Fibroblast of mammary gland (primary cell): ENCODE measurements at regions not wholly inside any gene's neighbourhood (a gene's known extent, or its start where the extent isn't known, plus 50 kb on each side); places are given as distances from the start of the nearest gene placed in this dataset.

Experiments
- DNase-seq: peaks from one replicate; pipeline ENCODE4 v3.0.0-alpha.2; 2010; ENCODE audit warnings: low read depth
- H3K4me3 ChIP-seq: 2 replicates; pipeline ENCODE4 v1.5.1; 2011; ENCODE audit warnings: low read depth, mild to moderate bottlenecking, low read length, moderate library complexity; ENCODE audit not compliant: control insufficient read depth
- TF ChIP-seq, protein P1 (sequence below): conservative IDR thresholded peaks from 2 replicates; pipeline ENCODE4 v1.5.1; 2011; ENCODE audit warnings: low read depth, low read length, inconsistent platforms; ENCODE audit not compliant: control insufficient read depth, insufficient read depth

DNA sequence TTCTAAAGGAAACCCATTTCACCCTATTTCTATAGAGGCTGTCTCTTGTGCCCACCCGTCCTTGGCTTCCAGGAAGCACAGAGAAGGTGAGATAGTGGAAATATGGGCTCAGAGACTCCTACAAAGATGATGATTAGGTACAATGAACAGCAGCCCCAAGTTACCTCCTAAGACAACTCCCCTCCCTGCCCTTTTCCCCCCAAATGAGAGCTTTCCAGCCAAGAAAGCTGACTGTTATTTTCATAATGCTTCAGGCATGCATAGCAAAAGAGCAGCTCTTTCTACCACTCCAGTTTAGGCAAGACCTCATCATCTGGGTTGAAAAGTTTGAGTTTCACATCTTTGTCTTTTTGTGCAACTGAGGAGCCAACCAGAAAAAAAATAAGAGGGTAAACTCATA, 248.8 kb upstream of the ADAMTS9 start:
- H3K4me3 ChIP-seq = no peak overlapping the region
- no peak for DNase-seq
- TF ChIP-seq, protein P1, sequence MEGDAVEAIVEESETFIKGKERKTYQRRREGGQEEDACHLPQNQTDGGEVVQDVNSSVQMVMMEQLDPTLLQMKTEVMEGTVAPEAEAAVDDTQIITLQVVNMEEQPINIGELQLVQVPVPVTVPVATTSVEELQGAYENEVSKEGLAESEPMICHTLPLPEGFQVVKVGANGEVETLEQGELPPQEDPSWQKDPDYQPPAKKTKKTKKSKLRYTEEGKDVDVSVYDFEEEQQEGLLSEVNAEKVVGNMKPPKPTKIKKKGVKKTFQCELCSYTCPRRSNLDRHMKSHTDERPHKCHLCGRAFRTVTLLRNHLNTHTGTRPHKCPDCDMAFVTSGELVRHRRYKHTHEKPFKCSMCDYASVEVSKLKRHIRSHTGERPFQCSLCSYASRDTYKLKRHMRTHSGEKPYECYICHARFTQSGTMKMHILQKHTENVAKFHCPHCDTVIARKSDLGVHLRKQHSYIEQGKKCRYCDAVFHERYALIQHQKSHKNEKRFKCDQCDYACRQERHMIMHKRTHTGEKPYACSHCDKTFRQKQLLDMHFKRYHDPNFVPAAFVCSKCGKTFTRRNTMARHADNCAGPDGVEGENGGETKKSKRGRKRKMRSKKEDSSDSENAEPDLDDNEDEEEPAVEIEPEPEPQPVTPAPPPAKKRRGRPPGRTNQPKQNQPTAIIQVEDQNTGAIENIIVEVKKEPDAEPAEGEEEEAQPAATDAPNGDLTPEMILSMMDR = no peak

DNA sequence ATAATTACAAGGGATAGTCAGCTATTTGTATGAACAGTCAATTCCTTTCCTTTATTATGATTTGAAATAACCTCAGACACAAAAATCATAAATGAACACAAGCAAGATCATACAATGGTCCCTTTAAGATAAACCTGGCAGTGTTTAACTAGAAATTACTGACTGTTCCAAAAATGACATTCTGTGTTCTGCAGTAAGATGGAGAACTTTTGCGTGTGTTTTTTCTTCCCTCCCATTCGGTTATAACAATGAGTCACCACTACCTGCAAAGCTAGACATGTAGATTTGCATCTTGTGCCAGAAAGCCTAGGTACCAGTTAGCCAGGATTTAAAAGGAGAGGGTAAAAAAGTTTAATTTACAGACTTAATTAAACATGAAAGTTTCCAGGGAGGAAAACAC, 248.2 kb upstream of the ADAMTS9 start:
- TF ChIP-seq, protein P1 = no peak

DNA sequence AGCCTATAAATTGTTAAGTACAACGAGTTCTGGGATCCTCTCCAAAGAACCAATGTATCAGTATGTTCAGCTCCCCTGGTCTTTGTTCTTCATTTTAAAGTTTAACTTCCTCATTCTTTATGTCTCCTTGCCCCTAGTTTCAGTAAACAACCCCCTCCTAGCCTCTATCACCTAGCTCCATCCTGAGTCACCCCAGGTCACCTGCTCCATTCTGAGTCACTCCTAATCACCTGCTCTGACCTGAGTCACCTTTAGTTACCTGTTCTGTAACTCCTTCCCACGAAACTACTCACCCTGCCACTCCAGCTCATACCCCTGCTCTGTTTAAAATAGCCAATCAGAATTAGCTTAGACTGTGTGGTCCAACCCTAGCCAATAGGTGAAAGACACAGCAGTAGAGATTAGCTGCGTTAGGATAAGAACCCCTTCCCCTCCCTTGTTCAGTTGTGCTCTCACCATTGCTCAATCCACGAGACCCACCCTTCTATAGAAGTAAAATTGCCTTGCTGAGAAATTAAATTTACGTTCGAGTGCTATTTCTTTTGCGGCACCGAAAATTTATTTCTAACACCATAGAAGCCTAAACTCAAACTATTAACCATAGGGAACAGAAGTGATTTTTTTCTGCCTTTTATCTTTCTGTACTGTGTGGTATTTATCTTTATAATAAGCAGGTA, 245.0 kb upstream of the ADAMTS9 start:
- no peak overlapping the region for H3K4me3 ChIP-seq
- DNase-seq = no peak
- TF ChIP-seq, protein P1 = no peak

More for the DNA sequence above, 248.2 kb upstream of the ADAMTS9 start:
- H3K4me3 ChIP-seq = no peak overlapping the region
- DNase-seq = no peak

DNA sequence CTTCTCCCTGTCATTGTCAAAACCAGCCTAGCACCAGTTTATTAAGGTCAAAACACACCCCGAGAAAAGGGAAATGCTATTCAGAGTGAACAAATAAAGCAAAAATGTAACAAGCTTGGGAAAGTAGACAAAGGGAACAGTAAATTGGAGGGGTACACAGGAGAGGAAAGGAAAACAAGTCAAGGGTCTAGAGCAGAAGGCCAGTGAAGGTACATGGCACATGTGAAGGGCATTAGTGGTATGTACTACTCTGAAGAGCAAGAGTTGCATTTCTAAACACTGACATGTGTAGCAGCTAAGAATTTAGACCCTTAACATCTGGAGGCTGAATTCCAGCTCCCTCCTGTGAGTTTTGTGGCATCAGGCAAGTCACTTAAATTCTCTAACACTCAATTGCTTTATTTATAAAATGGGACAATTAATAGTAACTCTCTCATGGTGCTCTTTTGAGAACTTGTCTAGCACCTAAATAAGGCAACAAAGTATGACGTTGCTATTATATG, 244.3 kb upstream of the ADAMTS9 start:
- H3K4me3 ChIP-seq = no peak overlapping the region
- DNase-seq = no peak
- TF ChIP-seq, protein P1 = no peak

DNA sequence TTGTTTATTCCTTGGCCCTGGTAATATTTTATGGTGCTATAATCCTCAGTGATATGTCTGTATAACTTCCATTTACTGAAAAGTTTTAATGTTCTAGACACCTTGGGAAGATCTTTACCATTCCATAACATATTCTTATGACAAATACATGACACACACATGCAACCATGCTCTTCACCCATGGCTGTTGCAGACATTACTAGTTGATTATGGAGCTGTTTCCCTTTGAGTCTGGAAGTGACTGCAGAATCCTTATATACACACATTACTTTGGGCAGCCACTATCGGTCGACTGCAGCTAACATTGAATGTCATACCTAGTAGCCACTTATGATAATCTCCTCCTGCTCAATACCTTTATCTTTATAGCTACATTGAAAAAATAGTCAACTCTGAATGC, 243.1 kb upstream of the ADAMTS9 start:
- TF ChIP-seq, protein P1 = no peak
- H3K4me3 ChIP-seq = no peak overlapping the region
- no peak for DNase-seq

DNA sequence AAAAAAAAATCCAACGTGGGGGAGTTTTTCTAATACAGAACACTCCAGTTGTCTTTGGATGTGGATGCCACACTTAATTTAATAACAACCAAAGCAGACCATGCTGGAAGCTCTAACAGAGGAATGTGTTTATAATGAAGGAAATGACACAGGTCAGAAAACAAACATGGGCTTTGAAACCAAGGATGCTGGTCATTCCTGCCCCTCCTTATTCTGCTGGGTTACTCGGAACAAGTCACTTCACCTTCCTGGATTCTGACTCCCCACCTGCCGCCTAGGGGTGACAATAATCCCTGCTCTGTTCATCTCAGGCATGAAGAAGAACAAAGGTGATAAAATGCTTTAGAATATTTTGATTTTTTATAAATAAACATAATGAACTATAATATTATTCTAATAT, 240.9 kb upstream of the ADAMTS9 start:
- TF ChIP-seq, protein P1 = no peak
- H3K4me3 ChIP-seq = no peak overlapping the region
- no peak for DNase-seq

DNA sequence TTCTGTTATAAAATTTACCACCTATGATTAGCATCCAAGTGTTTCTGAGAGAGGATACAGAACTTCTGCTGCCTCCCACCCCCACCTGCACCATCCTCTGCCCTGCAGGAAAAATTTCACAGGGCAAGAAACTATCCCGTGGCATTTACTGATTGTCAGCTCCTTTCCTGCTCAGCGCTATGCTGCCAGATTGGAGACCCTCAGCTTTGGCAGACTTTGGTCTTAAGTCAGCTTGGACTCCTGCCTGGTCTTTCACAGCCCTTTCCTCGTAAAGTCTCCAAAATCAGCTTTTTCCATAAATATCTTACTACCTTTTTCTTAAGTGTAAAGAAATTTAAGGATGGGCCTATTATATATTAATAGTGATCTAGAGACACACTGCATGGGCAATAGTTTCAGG, 239.9 kb upstream of the ADAMTS9 start:
- TF ChIP-seq, protein P1 = no peak
- H3K4me3 ChIP-seq = no peak overlapping the region
- no peak for DNase-seq
